ENCODE measurements at regions not wholly inside any gene's neighbourhood (a gene's known extent, or its start where the extent isn't known, plus 50 kb on each side); places are given as distances from the start of the nearest gene placed in this dataset.

GRCh38 chr6:167453082-167453446 is 128.2 kb downstream of the TTLL2 start:
- in situ Hi-C loops (cut with MboI) = no loop called here
- DNase-seq (ENCODE audit: extremely low read depth in 1 of 4, low spot score in 3 of 4) (no peak), ATAC-seq (no peak), FAIRE-seq (no peak)
- WGBS (ENCODE audit: insufficient coverage, low coverage, missing lambda C conversion rate) = 15% methylated on average over 4 of the region's 4 CpGs
- Histone ChIP-seq H3K9ac (ENCODE audit: insufficient read depth in 1 of 2, low read depth in 2 of 2, low read length in 2 of 2) (no peak overlapping the region), H3K4me1 (replicated peaks in 1 of 2; ENCODE audit: control insufficient read depth in 2 of 2, insufficient read depth in 2 of 2, low read length in 2 of 2) (no peaks in the 10 kb centered on the region), H3K4me2 (ENCODE audit: insufficient read depth, low read length) (no peak overlapping the region), H3K9me3 (replicated peaks; ENCODE audit: control insufficient read depth, insufficient read depth, low read depth, low read length) (no peaks in the 10 kb centered on the region), H3K27me3 (ENCODE audit: control insufficient read depth in 2 of 2, insufficient read depth in 2 of 2, low read length in 2 of 2) (peaks cover 0 to 15% of the 10 kb centered on the region in 2 experiments; a peak in 3 of 5 replicates), H3K9me1 (ENCODE audit: control insufficient read depth, insufficient read depth, low read length) (no peaks in the 10 kb centered on the region), H4K20me1 (replicated peaks; ENCODE audit: control insufficient read depth, insufficient read depth, low read length) (no peaks in the 10 kb centered on the region), H3K27ac (ENCODE audit: extremely low read depth, low read depth, low read length) (no peak overlapping the region), H3K4me3 (no peak overlapping the region), H2AFZ (ENCODE audit: low read depth, low read length) (no peak overlapping the region), H3K36me3 (ENCODE audit: control insufficient read depth, insufficient read depth, low read length) (no peaks in the 10 kb centered on the region), H3K79me2 (ENCODE audit: control insufficient read depth, insufficient read depth, low read length) (no peaks in the 10 kb centered on the region)
- intact Hi-C loops (cut with micrococcal nuclease) = no loop called here
- TF ChIP-seq DLX4 (CRISPR knock-in tag; IDR thresholded peaks at IDR 0.05) (no peak), BCOR (IDR thresholded peaks at IDR 0.05) (0 out of 2 replicates have a peak, but pooled peaks have one; percentile 14), ZNF24 (IDR thresholded peaks at IDR 0.05) (peak; percentile 95), THAP12 (CRISPR knock-in tag; IDR thresholded peaks at IDR 0.05) (no peak)
- no TSS peak for BruUV-seq (replicated peaks)
- CTCF ChIA-PET (ENCODE audit: low intra/inter-chr PET ratio) = no interaction called here
- POLR2A ChIA-PET = no interaction called here

DNA sequence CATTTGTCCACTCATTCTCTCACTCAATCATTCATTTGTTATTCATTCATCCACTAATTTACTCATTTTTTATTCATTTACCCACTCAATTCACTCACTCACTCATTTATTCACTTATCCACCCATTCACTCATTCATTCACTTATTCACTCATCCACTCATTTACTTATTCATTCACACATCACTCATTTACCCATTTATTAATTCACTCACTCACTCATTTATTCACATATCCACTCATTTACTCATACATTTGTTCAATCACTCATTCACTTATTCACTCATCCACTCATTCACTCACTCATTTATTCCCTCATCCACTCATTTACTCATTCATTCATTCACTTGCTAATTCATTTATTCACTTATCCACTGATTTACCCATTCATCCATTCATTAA is 129.1 kb downstream of the TTLL2 start:
- FAIRE-seq (no peak), DNase-seq (ENCODE audit: extremely low read depth in 1 of 4, low spot score in 3 of 4) (no peak), ATAC-seq (no peak)
- Histone ChIP-seq H4K20me1 (replicated peaks; ENCODE audit: control insufficient read depth, insufficient read depth, low read length) (no peaks in the 10 kb centered on the region), H3K9me1 (ENCODE audit: control insufficient read depth, insufficient read depth, low read length) (no peaks in the 10 kb centered on the region), H3K4me1 (replicated peaks in 1 of 2; ENCODE audit: control insufficient read depth in 2 of 2, insufficient read depth in 2 of 2, low read length in 2 of 2) (no peaks in the 10 kb centered on the region), H3K9me3 (replicated peaks; ENCODE audit: control insufficient read depth, insufficient read depth, low read depth, low read length) (no peaks in the 10 kb centered on the region), H2AFZ (ENCODE audit: low read depth, low read length) (no peak overlapping the region), H3K27ac (ENCODE audit: extremely low read depth, low read depth, low read length) (no peak overlapping the region), H3K27me3 (ENCODE audit: control insufficient read depth in 2 of 2, insufficient read depth in 2 of 2, low read length in 2 of 2) (peaks cover 0 to 12% of the 10 kb centered on the region in 2 experiments; a peak in 3 of 5 replicates), H3K79me2 (ENCODE audit: control insufficient read depth, insufficient read depth, low read length) (no peaks in the 10 kb centered on the region), H3K4me2 (ENCODE audit: insufficient read depth, low read length) (no peak overlapping the region), H3K36me3 (ENCODE audit: control insufficient read depth, insufficient read depth, low read length) (no peaks in the 10 kb centered on the region), H3K9ac (ENCODE audit: insufficient read depth in 1 of 2, low read depth in 2 of 2, low read length in 2 of 2) (no peak overlapping the region), H3K4me3 (no peak overlapping the region)
- ChIA-PET CTCF (ENCODE audit: low intra/inter-chr PET ratio) (no interaction called here), POLR2A (no interaction called here)
- in situ Hi-C loops (cut with MboI) (no loop called here), intact Hi-C loops (cut with micrococcal nuclease) (no loop called here)
- no TSS peak for BruUV-seq (replicated peaks)
- TF ChIP-seq ZNF699 (CRISPR knock-in tag; IDR thresholded peaks at IDR 0.05; ENCODE audit: insufficient replicate concordance) = no peak
- no peak for TF ChIP-seq TAF1 (IDR thresholded peaks at IDR 0.05; ENCODE audit: control insufficient read depth, extremely low read depth, insufficient read depth, low read length, severe bottlenecking)
- no peak for TF ChIP-seq MCM2 (IDR thresholded peaks at IDR 0.05; ENCODE audit: low read depth)
- TF ChIP-seq ZNF77 (CRISPR knock-in tag; IDR thresholded peaks at IDR 0.05) = no peak
- no peak for TF ChIP-seq ZNF12 (CRISPR knock-in tag; IDR thresholded peaks at IDR 0.05)
- no peak for TF ChIP-seq TSC22D4 (tag; IDR thresholded peaks at IDR 0.05)
- no peak for TF ChIP-seq NR2F6 (CRISPR knock-in tag; IDR thresholded peaks at IDR 0.05)
- TF ChIP-seq FOXK1 (CRISPR knock-in tag; IDR thresholded peaks at IDR 0.05; ENCODE audit: borderline replicate concordance) = no peak
- no peak for TF ChIP-seq ZKSCAN3 (CRISPR knock-in tag; IDR thresholded peaks at IDR 0.05)
- no peak for TF ChIP-seq GABPA (tag; conservative IDR thresholded peaks at IDR 0.05; ENCODE audit: low read depth)
- no peak for TF ChIP-seq CBFA2T3 (IDR thresholded peaks at IDR 0.05)
- no peak for TF ChIP-seq HNRNPUL1 (IDR thresholded peaks at IDR 0.05; ENCODE audit: low read length)
- no peak for TF ChIP-seq ZNF121 (CRISPR knock-in tag; conservative IDR thresholded peaks at IDR 0.05)
- no peak for TF ChIP-seq ZNF274 (IDR thresholded peaks at IDR 0.05; ENCODE audit: borderline replicate concordance, low read depth, low read length)
